ENCODE measurements at regions not wholly inside any gene's neighbourhood (a gene's known extent, or its start where the extent isn't known, plus 50 kb on each side); places are given as distances from the start of the nearest gene placed in this dataset.

DNA sequence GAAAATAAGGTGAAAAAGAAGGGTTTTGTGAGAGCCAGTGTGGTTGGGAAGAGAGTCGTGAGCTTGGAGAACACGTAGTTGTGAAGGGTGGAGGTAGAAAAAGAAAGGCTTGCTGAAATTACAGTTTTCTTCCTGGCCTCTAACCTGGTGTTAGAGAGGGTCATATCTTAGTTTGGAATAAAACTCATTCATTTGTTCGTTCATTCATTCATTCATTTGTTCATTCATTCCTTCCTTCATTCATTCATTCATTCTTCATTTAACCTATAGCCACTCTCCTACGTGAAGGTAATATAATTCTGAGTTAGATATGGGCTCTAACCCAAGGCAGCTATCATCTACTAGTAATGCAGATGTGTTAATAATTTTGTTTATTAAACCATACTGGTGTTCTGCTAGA lies 111.8 kb upstream of the ZNF521 start:
- no peaks in the 10 kb centered on the region for H3K9me3 ChIP-seq
- 75% methylated on average over 4 of the region's 4 CpGs for WGBS, 2 donors
- H3K27ac ChIP-seq = no peak overlapping the region
- DNase-seq = no peak
- H3K36me3 ChIP-seq (ENCODE audit: low read depth, missing control alignments) = no peaks in the 10 kb centered on the region
- intact Hi-C loops (cut with DNase I; ENCODE audit: low total_unique reads) = no loop called here
- no peak overlapping the region for H3K4me3 ChIP-seq
- no peak for TF ChIP-seq POLR2A (IDR thresholded peaks at IDR 0.05)
- TF ChIP-seq, protein P1, sequence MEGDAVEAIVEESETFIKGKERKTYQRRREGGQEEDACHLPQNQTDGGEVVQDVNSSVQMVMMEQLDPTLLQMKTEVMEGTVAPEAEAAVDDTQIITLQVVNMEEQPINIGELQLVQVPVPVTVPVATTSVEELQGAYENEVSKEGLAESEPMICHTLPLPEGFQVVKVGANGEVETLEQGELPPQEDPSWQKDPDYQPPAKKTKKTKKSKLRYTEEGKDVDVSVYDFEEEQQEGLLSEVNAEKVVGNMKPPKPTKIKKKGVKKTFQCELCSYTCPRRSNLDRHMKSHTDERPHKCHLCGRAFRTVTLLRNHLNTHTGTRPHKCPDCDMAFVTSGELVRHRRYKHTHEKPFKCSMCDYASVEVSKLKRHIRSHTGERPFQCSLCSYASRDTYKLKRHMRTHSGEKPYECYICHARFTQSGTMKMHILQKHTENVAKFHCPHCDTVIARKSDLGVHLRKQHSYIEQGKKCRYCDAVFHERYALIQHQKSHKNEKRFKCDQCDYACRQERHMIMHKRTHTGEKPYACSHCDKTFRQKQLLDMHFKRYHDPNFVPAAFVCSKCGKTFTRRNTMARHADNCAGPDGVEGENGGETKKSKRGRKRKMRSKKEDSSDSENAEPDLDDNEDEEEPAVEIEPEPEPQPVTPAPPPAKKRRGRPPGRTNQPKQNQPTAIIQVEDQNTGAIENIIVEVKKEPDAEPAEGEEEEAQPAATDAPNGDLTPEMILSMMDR (IDR thresholded peaks at IDR 0.05) = no peak
- H3K4me1 ChIP-seq = no peaks in the 10 kb centered on the region
- H3K27me3 ChIP-seq = no peaks in the 10 kb centered on the region

DNA sequence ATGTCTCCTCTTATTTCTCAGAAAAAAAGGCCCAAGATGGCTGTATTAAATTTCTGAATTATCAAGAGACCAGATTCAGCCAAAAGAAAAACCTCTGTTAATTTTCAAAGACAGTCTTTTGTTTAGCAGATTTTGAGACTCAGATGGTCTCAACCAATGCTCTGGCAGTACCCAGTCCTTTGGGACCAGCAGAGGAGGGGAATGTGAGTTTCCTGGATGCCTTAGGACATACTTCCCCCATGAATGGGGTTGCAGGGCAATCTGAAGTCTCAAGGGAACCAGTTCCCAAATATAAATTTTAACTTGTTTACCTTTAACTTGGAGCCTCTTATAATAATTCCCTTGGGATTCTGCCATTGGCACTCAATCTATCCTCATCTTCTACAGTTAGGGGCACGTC lies 107.8 kb upstream of the ZNF521 start:
- TF ChIP-seq, protein P1 (IDR thresholded peaks at IDR 0.05) = no peak
- TF ChIP-seq POLR2A (IDR thresholded peaks at IDR 0.05) = no peak
- no peak for DNase-seq
- Histone ChIP-seq H3K9me3 (no peaks in the 10 kb centered on the region), H3K4me1 (no peaks in the 10 kb centered on the region), H3K27me3 (no peaks in the 10 kb centered on the region), H3K36me3 (ENCODE audit: low read depth, missing control alignments) (no peaks in the 10 kb centered on the region), H3K4me3 (no peak overlapping the region), H3K27ac (no peak overlapping the region)
- 67 to 84% methylated on average over 1 of the region's 1 CpG for WGBS, 2 donors
- intact Hi-C loops (cut with DNase I; ENCODE audit: low total_unique reads) = no loop called here

DNA sequence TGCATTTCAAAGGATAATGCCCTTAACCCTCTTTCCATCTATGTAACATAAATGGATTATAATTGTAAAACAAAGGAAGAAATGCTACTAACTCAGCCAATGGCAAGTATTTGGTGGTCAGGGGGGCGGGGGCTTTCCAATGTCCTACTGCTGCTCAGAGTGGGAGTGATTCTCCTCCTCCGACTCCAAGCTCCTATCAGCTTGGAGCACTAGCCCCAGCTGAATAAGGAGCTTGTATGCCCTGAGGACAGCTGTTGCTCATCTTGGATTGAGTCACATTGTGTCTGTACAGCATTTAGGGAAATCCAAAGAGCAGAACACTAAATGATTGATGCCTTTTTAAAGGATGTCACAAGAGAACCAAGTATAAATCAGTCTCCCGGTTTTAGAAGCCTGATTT lies 105.6 kb upstream of the ZNF521 start:
- Histone ChIP-seq H3K36me3 (ENCODE audit: low read depth, missing control alignments) (no peaks in the 10 kb centered on the region), H3K27ac (no peak overlapping the region), H3K4me1 (no peaks in the 10 kb centered on the region), H3K9me3 (no peaks in the 10 kb centered on the region), H3K4me3 (no peak overlapping the region), H3K27me3 (no peaks in the 10 kb centered on the region)
- intact Hi-C loops (cut with DNase I; ENCODE audit: low total_unique reads) = no loop called here
- DNase-seq = no peak
- 60 to 69% methylated on average over 3 of the region's 3 CpGs for WGBS, 2 donors
- TF ChIP-seq POLR2A (IDR thresholded peaks at IDR 0.05) = no peak
- TF ChIP-seq, protein P1 (IDR thresholded peaks at IDR 0.05) = no peak

DNA sequence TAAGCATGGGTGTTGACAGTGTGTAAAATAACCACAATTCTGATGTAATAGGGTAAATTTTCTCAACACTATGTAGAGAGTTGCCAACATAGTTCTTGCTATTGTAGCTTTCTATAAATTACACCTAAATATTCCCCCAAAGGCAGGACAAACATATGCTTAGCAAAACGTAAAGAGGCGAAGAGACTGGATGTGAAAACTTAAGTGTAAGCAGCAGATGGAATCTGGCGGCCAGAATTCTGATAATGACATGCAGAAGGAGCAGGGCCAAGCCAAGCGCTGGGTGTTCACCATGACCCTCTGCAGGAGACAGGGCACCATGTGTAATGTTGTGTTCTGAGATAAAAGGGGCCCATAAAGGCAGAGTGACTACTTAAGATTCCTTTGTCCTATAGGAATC lies 105.2 kb upstream of the ZNF521 start:
- Histone ChIP-seq H3K36me3 (ENCODE audit: low read depth, missing control alignments) (no peaks in the 10 kb centered on the region), H3K27me3 (no peaks in the 10 kb centered on the region), H3K4me1 (no peaks in the 10 kb centered on the region), H3K4me3 (no peak overlapping the region), H3K27ac (no peak overlapping the region), H3K9me3 (no peaks in the 10 kb centered on the region)
- no peak for DNase-seq
- TF ChIP-seq, protein P1 (IDR thresholded peaks at IDR 0.05) = no peak
- TF ChIP-seq POLR2A (IDR thresholded peaks at IDR 0.05) = no peak
- intact Hi-C loops (cut with DNase I; ENCODE audit: low total_unique reads) = no loop called here
- WGBS, 2 donors = 65 to 70% methylated on average over 4 of the region's 4 CpGs

DNA sequence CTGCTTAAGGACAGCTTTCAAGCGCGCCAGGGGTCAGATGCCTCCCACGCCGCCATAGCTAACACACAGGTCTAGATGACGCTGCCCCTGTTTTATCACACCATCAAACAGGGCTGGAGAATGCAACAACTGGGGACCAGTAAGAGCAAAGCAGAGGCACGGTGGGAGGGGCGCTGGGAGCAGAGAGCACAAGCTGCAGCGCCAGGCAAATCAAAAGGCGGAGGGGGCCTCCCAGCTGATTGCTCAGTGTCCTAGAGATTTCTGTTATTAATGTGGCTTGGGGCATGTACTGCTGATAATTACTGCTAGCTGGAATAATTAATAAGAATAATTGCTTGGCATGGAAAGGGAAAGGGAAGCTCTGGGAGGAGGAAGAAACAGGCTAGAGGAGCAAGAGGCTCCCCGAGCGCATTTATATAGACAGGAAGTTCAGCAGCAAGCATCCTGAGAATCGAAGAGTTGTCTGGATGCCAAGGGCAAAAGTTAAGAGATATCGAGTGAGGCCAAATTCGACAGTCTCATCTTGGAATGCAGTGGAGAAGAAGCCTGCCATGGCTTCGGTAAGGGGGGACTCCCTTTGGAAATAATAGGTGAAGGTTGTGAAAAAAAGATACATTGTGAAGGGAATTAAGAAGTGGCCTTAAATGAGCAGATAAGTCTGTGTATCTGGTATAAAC lies 104.5 kb upstream of the ZNF521 start:
- TF ChIP-seq, protein P1 (IDR thresholded peaks at IDR 0.05) = no peak
- TF ChIP-seq POLR2A (IDR thresholded peaks at IDR 0.05) = no peak
- Histone ChIP-seq H3K4me1 (no peaks in the 10 kb centered on the region), H3K27me3 (no peaks in the 10 kb centered on the region), H3K27ac (no peak overlapping the region), H3K9me3 (no peaks in the 10 kb centered on the region), H3K4me3 (no peak overlapping the region), H3K36me3 (ENCODE audit: low read depth, missing control alignments) (no peaks in the 10 kb centered on the region)
- peak; percentile 18 for DNase-seq
- WGBS, 2 donors = 12 to 20% methylated on average over 15 of the region's 15 CpGs
- intact Hi-C loops (cut with DNase I; ENCODE audit: low total_unique reads) = no loop called here
